22Rv1 (cell line): ENCODE measurements at regions not wholly inside any gene's neighbourhood (a gene's known extent, or its start where the extent isn't known, plus 50 kb on each side); places are given as distances from the start of the nearest gene placed in this dataset.
A peak's percentile ranks its signal among the peaks of the same experiment; 100 is the strongest.

Experiments used
- H3K27ac ChIP-seq: fragments of 450-650 bp; 2 replicates; pipeline ENCODE4 v1.5.1; 2017
- CTCF ChIP-seq: fragments of 450-650 bp; IDR thresholded peaks from 2 replicates; pipeline ENCODE4 v1.5.1; 2017; ENCODE audit warnings: mild to moderate bottlenecking
- ZFX ChIP-seq: fragments of 450-650 bp; IDR thresholded peaks from 2 replicates; pipeline ENCODE4 v1.6.1; 2017; ENCODE audit warnings: antibody characterized with exemption, borderline replicate concordance

GRCh38 chr9:1804128-1804865 lies 210.8 kb upstream of the SMARCA2 start:
- H3K27ac ChIP-seq: no peak overlapping the region
- no peak for TF ChIP-seq ZFX

GRCh38 chr9:1829719-1830118 lies 185.4 kb upstream of the SMARCA2 start:
- H3K27ac ChIP-seq: no peak overlapping the region
- TF ChIP-seq CTCF (no peak), ZFX (no peak)

GRCh38 chr9:1832960-1833359 lies 182.2 kb upstream of the SMARCA2 start:
- no peak for TF ChIP-seq CTCF
- TF ChIP-seq ZFX: no peak
- no peak overlapping the region for H3K27ac ChIP-seq

- TF ChIP-seq ZFX (no peak), CTCF (peak; percentile 74)
- H3K27ac ChIP-seq: no peak overlapping the region
Measured at GRCh38 chr9:1837453-1838084, 177.6 kb upstream of the SMARCA2 start.

GRCh38 chr9:1839909-1840308 lies 175.2 kb upstream of the SMARCA2 start:
- TF ChIP-seq ZFX (no peak), CTCF (no peak)
- H3K27ac ChIP-seq: no peak overlapping the region

GRCh38 chr9:1845425-1845824 lies 169.7 kb upstream of the SMARCA2 start:
- TF ChIP-seq CTCF (no peak), ZFX (no peak)
- H3K27ac ChIP-seq: no peak overlapping the region

GRCh38 chr9:1855726-1856125 lies 159.4 kb upstream of the SMARCA2 start:
- no peak overlapping the region for H3K27ac ChIP-seq
- TF ChIP-seq ZFX (no peak), CTCF (no peak)
